ENCODE measurements at regions not wholly inside any gene's neighbourhood (a gene's known extent, or its start where the extent isn't known, plus 50 kb on each side); places are given as distances from the start of the nearest gene placed in this dataset.

DNA sequence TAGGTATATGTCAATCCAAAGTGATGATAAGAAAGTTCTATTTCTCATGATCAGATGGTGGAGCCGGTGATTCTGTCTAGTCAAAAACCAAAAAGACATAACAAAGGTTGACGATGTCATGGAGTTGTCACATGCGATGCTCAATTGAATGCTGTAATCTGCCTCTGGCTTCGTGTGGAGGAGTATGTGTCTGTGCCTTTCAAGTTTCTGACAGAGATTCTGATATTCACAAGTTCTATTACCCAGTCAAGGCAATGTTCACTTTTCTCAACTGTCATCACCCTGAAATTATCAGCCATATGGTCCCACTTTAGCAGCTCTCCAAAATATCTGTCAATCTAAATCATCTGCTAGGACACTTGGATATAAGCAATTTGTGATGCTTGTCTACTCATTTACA is 367.6 kb upstream of the PRR20A start:
- no peak overlapping the region for H3K4me3 Mint-ChIP-seq
- no peak overlapping the region for H3K27ac Mint-ChIP-seq (ENCODE audit: unreplicated experiment)
- H3K36me3 Mint-ChIP-seq (ENCODE audit: low read depth) = no peaks in the 10 kb centered on the region
- peaks cover 3% of the 10 kb centered on the region for H3K9me3 Mint-ChIP-seq
- no peak for DNase-seq (ENCODE audit: low read depth, low spot score)
- no peak for TF ChIP-seq CTCF (conservative IDR thresholded peaks at IDR 0.05)
- no peaks in the 10 kb centered on the region for H3K27me3 Mint-ChIP-seq (ENCODE audit: low read depth)
- no peaks in the 10 kb centered on the region for H3K4me1 Mint-ChIP-seq

- Mint-ChIP-seq H3K27ac (ENCODE audit: unreplicated experiment) (no peak overlapping the region), H3K4me1 (no peaks in the 10 kb centered on the region), H3K4me3 (no peak overlapping the region), H3K9me3 (no peaks in the 10 kb centered on the region), H3K27me3 (ENCODE audit: low read depth) (no peaks in the 10 kb centered on the region), H3K36me3 (ENCODE audit: low read depth) (no peaks in the 10 kb centered on the region)
- no peak for TF ChIP-seq CTCF (conservative IDR thresholded peaks at IDR 0.05)
- no peak for DNase-seq (ENCODE audit: low read depth, low spot score)
Observed at GRCh38 chr13:56789527-56789926, 351.2 kb upstream of the PRR20A start.

- no peak for DNase-seq (ENCODE audit: low read depth, low spot score)
- Mint-ChIP-seq H3K36me3 (ENCODE audit: low read depth) (no peaks in the 10 kb centered on the region), H3K27me3 (ENCODE audit: low read depth) (no peaks in the 10 kb centered on the region), H3K4me1 (no peaks in the 10 kb centered on the region), H3K27ac (ENCODE audit: unreplicated experiment) (no peak overlapping the region), H3K9me3 (no peaks in the 10 kb centered on the region), H3K4me3 (no peak overlapping the region)
- no peak for TF ChIP-seq CTCF (conservative IDR thresholded peaks at IDR 0.05)
Observed at GRCh38 chr13:56837161-56837560, 303.6 kb upstream of the PRR20A start.

GRCh38 chr13:56850852-56851251 is 289.9 kb upstream of the PRR20A start:
- H3K27ac Mint-ChIP-seq (ENCODE audit: unreplicated experiment) = no peak overlapping the region

DNA sequence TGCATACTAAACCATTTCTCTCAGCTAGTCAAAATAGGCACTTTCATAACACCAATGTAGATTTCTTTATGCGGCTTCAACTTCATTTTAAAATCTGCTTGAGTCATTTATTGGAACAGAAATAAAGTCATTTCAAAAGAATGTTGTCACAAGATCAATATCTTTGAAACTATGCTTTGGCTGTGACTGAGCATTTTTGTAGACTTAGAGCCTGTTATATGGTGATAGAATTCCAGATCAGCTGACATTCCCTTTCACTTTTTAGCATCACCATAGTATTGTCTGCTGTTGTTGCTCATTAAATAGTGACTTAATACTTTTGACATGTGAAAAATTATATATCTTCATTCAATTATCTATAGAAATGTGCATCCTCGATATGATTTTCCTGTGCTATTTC is 279.2 kb upstream of the PRR20A start:
- Mint-ChIP-seq H3K4me3 (no peak overlapping the region), H3K27ac (ENCODE audit: unreplicated experiment) (no peak overlapping the region), H3K4me1 (no peaks in the 10 kb centered on the region), H3K27me3 (ENCODE audit: low read depth) (no peaks in the 10 kb centered on the region), H3K9me3 (no peaks in the 10 kb centered on the region), H3K36me3 (ENCODE audit: low read depth) (no peaks in the 10 kb centered on the region)
- no peak for TF ChIP-seq CTCF (conservative IDR thresholded peaks at IDR 0.05)
- DNase-seq (ENCODE audit: low read depth, low spot score) = no peak

More at GRCh38 chr13:56850852-56851251, 289.9 kb upstream of the PRR20A start:
- Mint-ChIP-seq H3K4me1 (peaks cover 3% of the 10 kb centered on the region), H3K36me3 (ENCODE audit: low read depth) (no peaks in the 10 kb centered on the region), H3K4me3 (no peak overlapping the region), H3K27me3 (ENCODE audit: low read depth) (no peaks in the 10 kb centered on the region), H3K9me3 (peaks cover 2% of the 10 kb centered on the region)
- no peak for TF ChIP-seq CTCF (conservative IDR thresholded peaks at IDR 0.05)
- no peak for DNase-seq (ENCODE audit: low read depth, low spot score)

- no peak for DNase-seq (ENCODE audit: low read depth, low spot score)
- H3K36me3 Mint-ChIP-seq (ENCODE audit: low read depth) = no peaks in the 10 kb centered on the region
- H3K4me3 Mint-ChIP-seq = no peak overlapping the region
- no peak for TF ChIP-seq CTCF (conservative IDR thresholded peaks at IDR 0.05)
- H3K4me1 Mint-ChIP-seq = no peaks in the 10 kb centered on the region
- no peak overlapping the region for H3K27ac Mint-ChIP-seq (ENCODE audit: unreplicated experiment)
- no peaks in the 10 kb centered on the region for H3K9me3 Mint-ChIP-seq
- no peaks in the 10 kb centered on the region for H3K27me3 Mint-ChIP-seq (ENCODE audit: low read depth)
Observed at GRCh38 chr13:56864451-56864850, 276.3 kb upstream of the PRR20A start.

All from neural crest cell (in vitro differentiated cells).